ENCODE measurements at regions not wholly inside any gene's neighbourhood (a gene's known extent, or its start where the extent isn't known, plus 50 kb on each side); places are given as distances from the start of the nearest gene placed in this dataset.

- no peak for DNase-seq
These were observed 294.8 kb downstream of the CDC5L start for GRCh38 chr6:44682280-44682679.

GRCh38 chr6:44682987-44683779 is 295.7 kb downstream of the CDC5L start:
- DNase-seq: no peak

- no peak for DNase-seq
These were observed 297.7 kb downstream of the CDC5L start for GRCh38 chr6:44685213-44685612.

GRCh38 chr6:44696099-44696498 is 308.6 kb downstream of the CDC5L start:
- DNase-seq: no peak

- no peak for DNase-seq
These were observed 309.2 kb downstream of the CDC5L start for GRCh38 chr6:44696686-44697085.

GRCh38 chr6:44697327-44697726 is 309.8 kb downstream of the CDC5L start:
- DNase-seq: no peak

GRCh38 chr6:44698602-44699001 is 311.1 kb downstream of the CDC5L start:
- DNase-seq: no peak

- DNase-seq: no peak
These were observed 311.6 kb downstream of the CDC5L start for GRCh38 chr6:44699082-44699481.

GRCh38 chr6:44699851-44700250 is 312.3 kb downstream of the CDC5L start:
- no peak for DNase-seq

GRCh38 chr6:44700422-44700821 is 312.9 kb downstream of the CDC5L start:
- DNase-seq: no peak

- no peak for DNase-seq
These were observed 313.6 kb downstream of the CDC5L start for GRCh38 chr6:44701038-44701636.

- DNase-seq: no peak
These were observed 314.2 kb downstream of the CDC5L start for GRCh38 chr6:44701637-44702101.

GRCh38 chr6:44702292-44702691 is 314.8 kb downstream of the CDC5L start:
- no peak for DNase-seq

- DNase-seq: no peak
These were observed 317.0 kb downstream of the CDC5L start for GRCh38 chr6:44704240-44705150.

GRCh38 chr6:44705596-44705995 is 318.1 kb downstream of the CDC5L start:
- DNase-seq: no peak

- no peak for DNase-seq
These were observed 318.5 kb downstream of the CDC5L start for GRCh38 chr6:44706011-44706410.

- DNase-seq: no peak
These were observed 320.7 kb downstream of the CDC5L start for GRCh38 chr6:44708208-44708607.

- DNase-seq: no peak
These were observed 325.0 kb downstream of the CDC5L start for GRCh38 chr6:44712353-44713111.

GRCh38 chr6:44715188-44715587 is 327.7 kb downstream of the CDC5L start:
- no peak for DNase-seq

- no peak for DNase-seq
These were observed 328.4 kb downstream of the CDC5L start for GRCh38 chr6:44715925-44716324.

- no peak for DNase-seq
These were observed 329.9 kb downstream of the CDC5L start for GRCh38 chr6:44717431-44717830.

GRCh38 chr6:44721954-44722578 is 334.6 kb downstream of the CDC5L start:
- no peak for DNase-seq
